Fibroblast of skin of left biceps (primary cell): ENCODE measurements at regions not wholly inside any gene's neighbourhood (a gene's known extent, or its start where the extent isn't known, plus 50 kb on each side); places are given as distances from the start of the nearest gene placed in this dataset.
"Not testable (repeated sequence)": the region's sequence is repeated elsewhere in the genome, so short reads cannot be mapped to it uniquely, and the experiment has no call there.

Source experiments
- DNase-seq, 2 experiments: peaks; one replicate each; pipeline ENCODE4 v3.0.0-alpha.2; 2013; ENCODE audit warnings: low read depth in 2 of 2

DNA sequence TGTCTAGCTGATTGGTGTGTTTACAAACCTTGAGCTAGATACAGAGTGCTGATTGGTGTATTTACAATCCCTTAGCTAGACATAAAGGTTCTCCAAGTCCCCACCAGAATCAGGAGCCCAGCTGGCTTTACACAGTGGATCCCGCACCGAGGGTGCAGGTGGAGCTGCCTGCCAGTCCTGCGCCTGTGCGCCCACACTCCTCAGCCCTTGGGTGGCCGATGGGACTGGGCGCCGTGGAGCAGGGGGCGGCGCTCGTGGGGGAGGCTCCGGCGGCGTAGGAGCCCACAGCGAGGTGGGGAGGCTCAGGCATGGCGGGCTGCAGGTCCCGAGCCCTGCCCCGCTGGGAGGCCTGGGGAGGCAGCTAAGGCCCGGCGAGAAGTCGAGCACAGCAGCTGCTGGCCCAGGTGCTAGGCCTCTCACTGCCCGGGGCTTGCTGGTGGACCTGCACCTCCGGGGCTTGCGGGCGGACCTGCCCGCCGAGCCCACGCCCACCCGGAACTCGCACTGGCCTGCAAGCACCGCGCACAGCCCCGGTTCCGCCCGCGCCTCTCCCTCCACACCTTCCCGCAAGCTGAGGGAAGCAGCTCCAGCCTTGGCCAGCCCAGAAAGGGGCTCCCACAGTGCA is 51.0 kb upstream of the CDYL start:
- not testable (repeated sequence) for DNase-seq

GRCh38 chr6:4724727-4725126 is 51.5 kb upstream of the CDYL start:
- DNase-seq: not testable (repeated sequence)

DNA sequence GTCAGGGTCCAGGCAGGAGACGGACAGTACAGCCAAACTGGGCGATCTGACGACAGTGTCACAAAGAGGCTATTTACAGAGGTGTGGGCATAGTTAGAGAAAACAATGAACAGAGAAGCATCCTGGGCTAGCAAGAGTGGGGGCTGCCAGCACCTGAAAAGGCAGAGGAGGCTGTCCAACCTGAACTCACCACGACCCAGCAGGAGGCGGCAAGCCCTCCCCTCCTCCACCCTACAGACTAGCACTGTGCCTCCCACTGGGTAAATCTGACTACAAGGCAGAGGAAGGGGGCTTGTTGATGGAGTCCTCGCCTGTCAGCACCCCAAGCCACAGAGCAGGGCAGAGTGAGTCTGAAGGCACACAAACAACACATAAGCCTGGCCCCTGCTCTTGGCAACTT is 52.8 kb upstream of the CDYL start:
- DNase-seq: no peak

DNA sequence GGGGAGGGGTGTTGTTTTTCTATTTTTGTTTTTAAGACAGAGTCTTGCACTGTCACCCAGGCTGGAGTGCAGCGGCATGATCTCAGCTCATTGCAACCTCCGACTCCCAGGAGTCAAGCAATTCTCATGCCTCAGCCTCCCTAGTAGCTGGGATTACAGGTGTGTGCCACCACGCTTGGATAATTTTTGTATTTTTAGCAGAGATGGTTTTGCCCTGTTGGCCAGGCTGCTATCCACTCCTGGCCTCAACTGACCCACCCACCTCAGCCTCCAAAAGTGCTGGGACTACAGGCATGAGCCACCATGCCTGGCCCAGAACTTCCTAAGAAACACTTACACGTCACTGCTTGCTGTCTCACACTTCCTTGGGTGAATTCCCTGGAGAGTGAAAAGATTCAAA is 54.8 kb upstream of the CDYL start:
- DNase-seq: not testable (repeated sequence)

GRCh38 chr6:4719491-4719890 is 56.7 kb upstream of the CDYL start:
- DNase-seq: no peak

DNA sequence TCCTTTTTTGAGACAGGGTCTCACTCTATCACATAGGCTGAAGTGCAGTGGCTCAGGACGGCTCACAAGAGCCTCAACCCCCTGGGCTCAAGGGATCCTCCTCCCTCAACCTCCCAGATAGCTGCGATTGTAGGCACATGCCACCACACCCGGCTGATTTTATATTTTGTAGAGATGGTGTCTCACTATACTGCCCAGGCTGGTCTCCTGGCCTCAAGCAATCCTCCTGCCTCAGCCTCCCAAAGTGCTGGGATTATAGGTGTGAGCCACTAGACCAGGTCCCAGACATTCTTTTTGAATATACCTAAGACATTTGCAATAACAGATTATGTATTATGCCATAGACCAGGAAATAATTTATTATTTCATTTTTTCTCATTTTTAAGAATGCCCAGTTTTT is 58.3 kb upstream of the CDYL start:
- DNase-seq: no peak

DNA sequence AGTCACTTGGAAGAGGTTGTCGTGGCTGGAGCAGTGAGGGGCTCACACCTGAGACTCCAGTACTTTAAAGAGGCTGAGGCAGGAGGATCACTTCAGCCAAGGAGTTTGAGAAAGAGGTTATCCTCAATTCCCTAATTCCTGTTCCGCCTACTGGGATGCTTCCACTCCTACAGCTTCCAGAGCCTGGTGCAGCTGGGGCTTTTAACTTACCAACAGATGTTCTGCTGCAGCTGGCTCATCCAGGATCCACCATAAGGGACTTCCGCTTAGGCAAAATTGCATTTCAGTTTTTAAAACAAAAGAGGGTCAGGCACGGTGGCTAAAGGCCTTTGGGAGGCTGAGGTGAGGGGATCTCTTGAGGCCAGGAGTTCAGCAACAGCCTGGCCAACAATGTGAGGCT is 59.1 kb upstream of the CDYL start:
- no peak for DNase-seq

- DNase-seq: no peak
Observed at GRCh38 chr6:4714961-4715501, 61.2 kb upstream of the CDYL start.

DNA sequence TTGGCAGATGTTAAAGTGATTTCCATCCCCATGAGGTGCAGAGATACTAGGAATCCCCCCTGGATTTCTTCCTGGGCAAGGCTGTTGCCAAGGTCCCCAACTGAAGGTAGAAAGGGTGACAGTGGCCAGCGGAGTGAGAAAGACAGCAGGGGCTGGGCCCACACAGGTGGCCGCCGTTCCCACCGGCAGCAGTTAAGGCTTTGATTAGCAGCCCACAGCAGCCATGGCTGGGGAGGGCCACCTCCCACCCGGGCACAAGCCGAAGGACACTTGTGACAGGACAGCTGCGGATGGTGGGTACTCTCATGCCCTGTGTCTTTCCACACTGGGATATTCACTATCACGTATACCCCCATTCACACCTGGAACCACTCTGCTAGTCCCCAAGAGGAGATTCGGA is 63.9 kb upstream of the CDYL start:
- no peak for DNase-seq

DNA sequence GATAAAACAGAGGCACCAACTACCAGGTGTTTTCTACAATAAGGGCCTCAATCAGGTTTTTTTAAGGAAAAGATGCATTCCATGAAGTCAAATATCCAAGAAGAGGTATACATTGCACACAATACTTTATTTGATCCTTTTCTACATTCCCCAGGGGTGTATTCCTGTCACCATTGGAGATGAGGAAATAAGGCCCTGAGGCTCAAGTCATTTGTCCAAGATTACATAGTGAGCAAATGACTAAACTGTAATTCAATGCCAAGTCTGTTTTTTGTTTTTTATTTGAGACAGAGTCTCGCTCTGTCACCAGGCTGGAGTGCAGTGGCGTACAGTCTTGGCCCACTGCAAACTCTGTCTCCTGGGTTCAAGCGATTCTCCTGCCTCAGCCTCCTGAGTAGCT is 69.2 kb upstream of the CDYL start:
- no peak for DNase-seq

DNA sequence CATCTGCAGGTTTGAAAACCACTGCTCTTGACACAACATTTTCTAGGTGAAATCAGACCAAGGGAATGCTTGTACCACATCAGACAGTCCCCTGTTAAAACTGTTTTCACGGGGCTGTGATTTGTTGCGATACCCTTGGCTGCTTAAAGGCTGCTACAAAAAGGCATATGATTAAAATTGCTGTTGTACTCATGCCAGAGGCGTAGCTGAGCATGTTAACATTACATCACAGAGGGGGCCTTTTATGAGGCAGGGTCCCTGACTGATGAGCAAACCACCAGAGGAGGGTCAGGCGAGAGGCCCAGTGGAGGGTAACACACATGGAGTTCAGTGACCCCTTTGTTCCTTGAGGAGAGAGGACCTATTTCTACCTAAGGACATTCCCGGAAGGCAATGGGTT is 70.4 kb upstream of the CDYL start:
- no peak for DNase-seq

GRCh38 chr6:4703382-4703781 is 72.8 kb upstream of the CDYL start:
- DNase-seq: no peak

- no peak for DNase-seq
Observed at GRCh38 chr6:4698901-4699659, 77.1 kb upstream of the CDYL start.

DNA sequence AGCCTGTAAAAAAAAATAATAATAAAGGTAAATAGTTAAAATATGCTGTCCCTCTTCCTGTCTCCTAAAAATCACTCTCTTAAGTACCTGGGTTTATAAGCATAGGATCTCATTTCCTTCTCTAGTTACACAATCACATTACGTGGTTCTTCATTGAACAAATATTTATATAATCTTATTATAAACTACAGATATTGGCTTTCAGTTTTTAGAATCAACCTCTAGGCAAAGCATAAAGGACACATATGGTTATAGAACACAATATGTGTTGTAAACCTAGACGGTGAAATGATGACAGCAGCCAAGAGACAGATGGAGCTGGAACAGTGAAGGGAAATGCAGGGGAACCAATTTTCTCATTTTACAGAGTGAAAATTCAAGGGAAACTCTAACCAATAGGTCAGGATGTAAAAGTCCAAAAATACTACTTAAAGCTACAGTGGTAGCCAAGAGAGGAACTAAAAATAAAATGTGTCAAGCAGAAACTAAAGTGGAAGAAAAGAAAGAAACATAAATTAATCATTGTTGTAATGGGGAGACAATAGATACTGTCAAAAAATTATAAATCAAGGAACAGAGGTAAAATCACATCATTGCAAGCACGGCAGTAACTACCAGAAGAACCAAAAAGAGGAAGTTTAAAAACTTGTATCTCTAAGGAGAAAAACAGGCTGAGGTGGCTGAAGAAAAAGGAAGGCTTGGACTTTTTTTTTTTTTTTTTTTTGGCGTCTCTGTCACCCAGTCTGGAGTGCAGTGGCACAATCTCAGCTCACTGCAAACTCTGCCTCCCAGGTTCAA is 82.8 kb upstream of the CDYL start:
- no peak for DNase-seq

GRCh38 chr6:4692664-4693063 is 83.5 kb upstream of the CDYL start:
- no peak for DNase-seq

DNA sequence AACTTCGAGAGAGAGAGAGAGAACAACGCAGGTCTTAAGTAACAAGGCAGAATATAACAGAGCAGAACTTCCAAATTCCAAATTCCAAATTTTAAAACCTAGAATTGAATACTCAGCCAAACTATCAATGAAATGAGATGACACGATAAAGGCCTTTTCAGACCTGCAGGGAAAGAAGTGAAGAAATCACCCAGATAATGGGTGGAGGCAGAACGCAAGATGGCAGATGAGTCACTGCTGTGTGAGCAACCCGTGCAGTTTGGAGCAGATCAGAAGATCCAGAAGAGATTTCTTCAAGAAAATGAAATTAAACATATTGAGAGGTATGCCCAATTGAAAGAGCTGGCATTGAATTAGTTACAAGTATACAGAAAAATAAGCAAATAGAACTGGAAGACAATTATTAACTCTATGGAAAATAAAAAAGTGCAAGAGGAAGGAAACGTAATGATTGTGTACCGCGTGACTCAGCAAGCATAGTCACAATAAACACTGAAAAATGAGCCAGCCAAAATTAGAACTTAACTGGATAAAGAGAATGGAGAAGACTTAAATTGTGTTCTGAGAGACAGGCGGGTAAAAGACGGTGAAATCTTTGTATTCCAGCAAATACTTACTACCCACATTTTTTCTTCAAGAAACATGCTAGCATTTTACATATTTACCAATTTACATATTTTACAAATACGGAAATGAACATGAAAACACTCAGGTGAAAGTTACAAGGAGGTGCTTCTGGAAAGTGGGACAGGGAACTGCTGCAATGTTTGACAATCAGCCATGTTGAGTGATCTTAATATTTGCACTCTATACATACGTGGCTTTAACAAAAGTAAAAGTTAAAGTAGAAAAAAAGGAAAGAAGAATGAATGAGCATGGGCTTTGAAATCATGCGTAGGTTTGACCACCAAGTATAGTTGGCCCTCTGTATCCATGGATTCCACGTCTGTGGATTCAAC is 87.9 kb upstream of the CDYL start:
- DNase-seq: peak in 1 of 2 experiments; percentile 14

DNA sequence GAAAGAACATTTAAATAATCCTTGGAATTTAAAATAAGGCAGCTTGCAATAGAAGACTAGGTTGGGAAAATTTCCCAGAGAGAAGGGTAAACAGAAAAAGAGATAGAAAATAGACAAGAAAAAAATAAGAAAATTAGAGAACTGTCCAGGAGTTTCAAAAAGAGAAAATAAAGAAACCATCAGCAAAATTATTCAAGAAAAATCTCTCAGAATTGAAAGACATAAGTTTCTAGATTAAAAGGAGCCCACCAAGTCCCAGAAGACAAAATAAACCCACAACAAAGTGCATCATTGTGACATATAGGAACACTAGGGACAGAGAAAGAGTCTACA is 88.6 kb upstream of the CDYL start:
- no peak for DNase-seq

- no peak for DNase-seq
Observed at GRCh38 chr6:4682431-4683097, 93.6 kb upstream of the CDYL start.

GRCh38 chr6:4678506-4679300 is 97.5 kb upstream of the CDYL start:
- no peak for DNase-seq

GRCh38 chr6:4677751-4678065 is 98.5 kb upstream of the CDYL start:
- DNase-seq: no peak
